GM12864 (cell line): ENCODE measurements at regions not wholly inside any gene's neighbourhood (a gene's known extent, or its start where the extent isn't known, plus 50 kb on each side); places are given as distances from the start of the nearest gene placed in this dataset.

ENCODE experiments used
- DNase-seq: peaks from one replicate; pipeline ENCODE4 v3.0.0-alpha.2; 2011; ENCODE audit warnings: low read depth
- H3K4me3 ChIP-seq: 2 replicates; pipeline ENCODE4 v1.5.1; 2011; ENCODE audit warnings: mild to moderate bottlenecking, low read depth, low read length, control low read depth
- CTCF ChIP-seq: IDR thresholded peaks from 2 replicates; pipeline ENCODE4 v1.5.1; 2011; ENCODE audit warnings: low read depth, mild to moderate bottlenecking, moderate library complexity, low read length, control low read depth, inconsistent platforms; ENCODE audit errors: missing control alignments

DNA sequence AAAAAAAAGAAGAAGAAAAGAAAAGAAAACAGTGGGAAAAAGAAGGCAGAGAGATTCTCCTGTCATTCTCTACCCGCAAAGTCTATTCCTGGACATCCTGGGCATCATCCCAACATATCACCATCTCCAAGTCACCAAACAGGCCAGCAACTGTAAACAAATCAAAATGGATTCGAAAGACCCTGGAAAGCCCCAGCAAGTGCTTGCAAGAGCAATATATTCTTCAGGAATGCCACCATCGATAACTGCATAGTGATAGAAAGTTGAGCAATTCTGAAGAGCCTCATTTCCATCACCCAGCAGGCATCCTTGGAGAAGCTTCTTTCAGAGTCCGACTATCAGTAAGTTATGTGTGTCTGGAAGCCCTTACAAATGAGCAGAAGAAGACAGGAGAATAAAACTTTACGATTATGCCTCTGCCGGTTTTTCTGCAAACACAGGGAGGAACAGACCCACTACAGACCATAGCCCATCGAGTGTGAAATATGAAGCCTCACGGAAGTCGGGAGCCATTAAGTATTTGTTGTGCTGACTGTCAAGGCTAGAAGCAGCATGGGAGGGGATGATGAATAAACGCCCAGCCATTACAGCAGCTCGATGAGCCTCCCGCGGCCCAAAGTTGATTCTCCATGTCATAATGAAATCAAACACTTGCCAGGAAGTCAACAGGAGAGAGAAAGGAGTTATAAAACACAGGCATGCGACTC is 64.5 kb upstream of the SEC14L1 start:
- no peak for TF ChIP-seq CTCF
- no peak for DNase-seq
- no peak overlapping the region for H3K4me3 ChIP-seq

DNA sequence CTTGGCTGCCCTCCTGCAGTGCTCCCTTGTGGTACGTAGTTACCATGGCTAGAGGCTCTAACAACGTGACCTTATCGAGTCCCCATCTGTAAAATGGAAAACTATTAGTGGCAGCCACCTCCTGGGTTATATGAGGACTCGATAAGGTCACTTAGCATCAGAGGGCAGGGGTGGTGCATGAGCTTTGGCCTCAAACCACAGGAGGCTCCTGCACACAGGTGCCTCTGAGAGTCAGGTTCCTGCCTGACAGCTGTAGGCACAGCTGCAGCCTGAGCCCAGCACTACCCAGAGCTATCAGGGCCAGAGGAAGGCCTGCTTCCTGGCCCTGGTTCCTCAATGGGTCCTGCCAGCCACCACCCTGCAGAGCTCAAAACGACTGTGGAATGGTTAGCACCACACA is 57.2 kb upstream of the SEC14L1 start:
- TF ChIP-seq CTCF = no peak
- no peak for DNase-seq
- no peak overlapping the region for H3K4me3 ChIP-seq

- TF ChIP-seq CTCF = no peak
- no peak overlapping the region for H3K4me3 ChIP-seq
- no peak for DNase-seq
Observed at GRCh38 chr17:77085926-77086432, 54.8 kb upstream of the SEC14L1 start.

- H3K4me3 ChIP-seq = no peak overlapping the region
- TF ChIP-seq CTCF = peak; percentile 98
- peak; percentile 62 for DNase-seq
Observed at GRCh38 chr17:77086433-77087010, 54.2 kb upstream of the SEC14L1 start.

GRCh38 chr17:77087650-77088454 is 52.9 kb upstream of the SEC14L1 start:
- peak overlapping the region; percentile 69 for H3K4me3 ChIP-seq
- TF ChIP-seq CTCF = no peak
- no peak for DNase-seq

DNA sequence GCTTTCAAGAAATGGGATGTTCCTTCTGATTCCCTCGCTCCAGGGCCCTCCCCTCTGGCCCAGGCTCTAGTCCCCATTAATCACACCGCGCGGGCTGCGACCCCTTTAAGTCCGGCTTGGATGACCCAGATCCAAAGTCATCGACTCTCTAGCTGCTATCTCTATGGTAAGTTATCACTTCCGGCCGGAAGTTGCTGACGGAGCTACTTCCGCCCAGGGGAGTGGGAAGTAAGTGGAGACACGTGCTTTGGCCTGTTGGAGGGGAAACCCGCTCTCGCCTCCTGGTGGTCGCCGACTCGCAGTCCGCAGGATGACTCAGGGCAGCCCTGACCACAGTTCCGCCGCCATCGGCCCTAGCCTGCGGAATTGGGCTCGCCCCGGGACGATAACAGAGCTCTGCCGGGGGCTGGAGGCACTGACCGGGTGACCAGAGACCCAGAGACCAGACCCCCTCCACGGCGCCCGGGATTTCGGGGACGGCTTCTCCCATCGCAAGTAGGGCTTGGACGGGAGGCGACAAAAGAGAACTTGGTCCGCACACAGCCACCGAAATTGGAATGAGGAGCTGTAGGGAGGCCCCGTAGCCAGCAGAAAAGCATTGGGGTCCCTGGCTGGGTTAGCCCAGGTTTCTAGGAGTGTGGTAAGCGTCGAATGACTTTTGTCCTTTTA is 52.2 kb upstream of the SEC14L1 start:
- peak; percentile 77 for TF ChIP-seq CTCF
- peak; percentile 93 for DNase-seq
- peak overlapping the region; percentile 69 for H3K4me3 ChIP-seq
